ENCODE measurements at regions not wholly inside any gene's neighbourhood (a gene's known extent, or its start where the extent isn't known, plus 50 kb on each side); places are given as distances from the start of the nearest gene placed in this dataset.

- DNase-seq: no peak
These were observed 254.7 kb upstream of the MKI67 start for GRCh38 chr10:128380946-128381345.

DNA sequence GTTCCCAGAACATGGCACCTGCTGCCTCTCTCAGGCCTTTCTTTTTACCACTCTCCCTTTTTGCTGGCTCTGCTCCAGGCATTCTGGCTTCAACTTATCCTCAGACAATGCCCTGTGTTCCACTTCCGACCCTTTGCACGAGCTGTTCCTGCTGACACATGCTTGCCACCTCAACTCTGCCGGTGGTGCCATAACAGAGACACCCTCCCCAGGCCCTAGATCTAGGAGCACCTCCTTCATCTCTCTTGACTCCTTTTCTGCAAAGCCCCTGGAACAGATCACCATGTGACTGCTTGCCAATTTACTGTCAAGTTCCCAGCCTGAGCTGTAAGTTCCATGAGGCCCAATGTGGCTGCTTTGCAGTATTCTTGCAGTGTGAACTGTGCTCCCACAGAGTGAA, 256.0 kb upstream of the MKI67 start:
- no peak for DNase-seq

- no peak for DNase-seq
These were observed 258.6 kb upstream of the MKI67 start for GRCh38 chr10:128384831-128385230.

DNA sequence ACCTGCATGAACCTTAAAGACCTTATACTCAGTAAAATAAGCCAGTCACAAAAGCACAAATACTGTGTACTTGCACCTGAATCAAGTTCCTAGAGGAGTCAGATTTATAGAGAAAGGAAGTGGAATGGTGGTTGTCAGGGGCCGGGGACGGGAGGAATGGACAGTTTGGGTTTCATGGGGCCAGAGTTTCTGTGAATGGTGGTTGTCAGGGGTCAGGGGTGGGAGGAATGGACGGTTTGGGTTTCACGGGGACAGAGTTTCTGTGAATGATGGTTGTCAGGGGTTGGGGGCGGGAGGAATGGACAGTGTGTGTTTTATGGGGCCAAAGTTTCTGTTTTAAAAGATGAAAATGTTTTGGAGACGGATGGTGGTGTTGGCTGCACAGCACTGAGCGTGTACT, 260.0 kb upstream of the MKI67 start:
- DNase-seq: no peak

GRCh38 chr10:128386816-128387604, 260.8 kb upstream of the MKI67 start:
- DNase-seq: no peak

- DNase-seq: no peak
These were observed 264.4 kb upstream of the MKI67 start for GRCh38 chr10:128390596-128390995.

- DNase-seq: no peak
These were observed 267.3 kb upstream of the MKI67 start for GRCh38 chr10:128393546-128393945.

DNA sequence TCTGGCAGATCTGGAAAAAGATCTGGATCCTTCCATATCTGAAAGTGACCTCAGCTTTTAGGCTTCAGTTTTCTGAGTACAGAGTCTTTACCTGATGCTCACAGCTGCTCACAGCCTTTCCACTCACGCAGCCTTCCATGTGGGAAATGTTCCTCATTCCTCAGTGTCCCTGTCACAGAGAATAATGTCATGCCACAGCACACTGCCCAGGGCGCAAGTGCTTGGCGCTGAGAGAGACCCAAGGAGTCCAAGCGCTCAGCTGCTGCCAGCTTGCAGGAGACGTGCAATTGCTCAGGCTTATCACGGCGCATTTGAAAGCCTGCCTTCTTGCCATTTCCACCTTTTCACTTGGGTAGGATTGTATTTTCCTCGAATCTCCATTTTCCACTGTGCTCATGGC, 271.9 kb upstream of the MKI67 start:
- DNase-seq: no peak

DNA sequence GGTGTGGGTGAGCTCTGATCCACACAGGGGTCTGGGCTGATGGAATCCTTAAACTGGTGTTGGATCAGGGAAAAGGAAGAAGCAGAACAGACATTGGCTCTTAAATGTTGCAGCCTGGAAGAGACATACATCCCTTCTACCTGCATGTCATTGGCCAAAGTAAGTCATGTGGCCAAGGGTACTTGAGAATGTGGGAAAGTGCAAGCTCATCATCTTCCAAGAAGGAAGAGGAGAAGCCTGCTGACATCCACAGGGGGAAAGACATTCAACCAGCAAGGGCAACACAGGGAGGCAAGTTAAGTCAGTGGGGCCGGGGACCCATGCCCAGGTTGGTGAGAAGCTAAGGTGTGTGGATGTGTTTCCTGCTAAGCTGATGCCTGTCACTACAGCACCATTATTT, 272.8 kb upstream of the MKI67 start:
- DNase-seq: no peak

- no peak for DNase-seq
These were observed 274.3 kb upstream of the MKI67 start for GRCh38 chr10:128400564-128400963.

DNA sequence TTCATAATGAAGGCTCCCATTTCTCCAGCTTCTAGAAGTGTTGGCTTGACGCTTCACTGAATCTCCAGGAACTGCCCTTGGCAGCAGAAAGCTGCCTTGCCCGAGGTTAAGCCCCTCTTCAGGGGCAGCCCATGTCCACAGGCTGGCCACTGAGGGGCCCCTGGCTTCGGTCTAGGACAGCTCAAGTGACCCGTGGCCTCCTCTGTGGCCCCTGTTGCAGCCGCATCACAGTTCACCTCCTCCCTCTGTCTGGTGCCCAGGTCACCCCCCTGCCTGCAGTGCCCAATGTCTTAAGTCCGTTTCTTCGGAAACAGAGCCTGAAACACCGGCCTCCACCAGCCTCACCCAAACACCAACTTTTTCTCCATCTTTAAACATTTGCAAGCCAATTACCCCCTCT, 279.2 kb upstream of the MKI67 start:
- DNase-seq: no peak

GRCh38 chr10:128411643-128412042, 285.4 kb upstream of the MKI67 start:
- no peak for DNase-seq

GRCh38 chr10:128414568-128414967, 288.3 kb upstream of the MKI67 start:
- no peak for DNase-seq

GRCh38 chr10:128416231-128416630, 290.0 kb upstream of the MKI67 start:
- DNase-seq: no peak

DNA sequence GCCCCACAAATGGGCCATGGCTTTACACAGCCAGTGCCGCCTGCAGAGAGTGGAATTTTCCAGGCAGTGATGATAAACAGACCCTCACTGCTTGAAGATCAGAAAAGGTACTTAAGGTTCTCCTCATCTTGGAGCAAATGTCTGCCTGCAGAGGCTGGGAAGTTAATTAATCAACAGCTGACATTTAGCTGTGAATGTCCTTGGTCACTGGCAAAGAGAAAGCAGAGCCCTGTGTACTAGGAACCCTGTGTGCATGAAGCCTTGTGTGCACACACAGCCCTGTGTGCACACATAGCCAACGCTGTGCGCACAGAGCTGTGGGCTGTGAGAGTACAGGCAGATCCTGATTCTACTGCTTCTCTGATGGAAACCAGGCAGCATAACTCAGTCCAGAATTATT, 291.6 kb upstream of the MKI67 start:
- no peak for DNase-seq

DNA sequence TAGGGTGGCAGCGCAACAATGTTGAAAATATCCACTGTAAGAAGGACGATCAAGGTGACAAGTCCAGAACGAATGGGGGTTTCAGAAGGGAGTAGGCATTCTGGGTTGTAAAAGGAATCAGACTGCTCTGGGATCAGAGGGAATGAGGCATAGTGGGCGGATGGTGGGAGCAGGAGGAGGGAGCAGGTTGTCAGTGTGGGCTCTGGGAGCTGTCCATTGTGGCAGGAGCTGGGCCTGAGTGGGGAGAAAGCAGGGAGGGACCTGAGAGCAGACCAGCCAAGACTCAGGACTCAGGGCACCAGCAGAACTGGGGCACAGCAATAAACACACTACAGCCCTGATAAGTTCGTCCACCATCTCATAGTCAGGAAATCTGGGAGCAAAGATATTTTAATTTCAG, 292.6 kb upstream of the MKI67 start:
- no peak for DNase-seq

- no peak for DNase-seq
These were observed 293.3 kb upstream of the MKI67 start for GRCh38 chr10:128419466-128420019.

GRCh38 chr10:128420623-128421022, 294.4 kb upstream of the MKI67 start:
- no peak for DNase-seq

GRCh38 chr10:128421371-128422160, 295.3 kb upstream of the MKI67 start:
- DNase-seq: no peak

DNA sequence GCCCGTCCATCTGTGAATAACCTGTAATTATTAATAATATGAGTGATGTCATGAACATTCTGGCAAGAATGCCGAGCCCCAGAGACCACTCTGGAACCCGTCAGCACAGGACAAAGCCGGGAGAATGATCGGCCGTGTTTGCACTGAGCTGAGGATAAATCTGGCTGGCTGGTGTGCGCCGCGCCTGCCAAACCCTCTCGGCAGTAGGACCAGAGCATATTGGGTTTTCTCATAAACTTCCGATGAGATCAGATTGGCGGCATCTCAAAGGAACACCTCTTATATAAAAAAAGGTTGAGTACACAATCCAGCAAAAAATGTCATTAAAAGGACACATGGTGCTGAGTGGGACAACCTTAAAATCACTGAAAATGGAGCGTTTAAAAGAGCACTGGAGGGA, 296.0 kb upstream of the MKI67 start:
- no peak for DNase-seq

DNA sequence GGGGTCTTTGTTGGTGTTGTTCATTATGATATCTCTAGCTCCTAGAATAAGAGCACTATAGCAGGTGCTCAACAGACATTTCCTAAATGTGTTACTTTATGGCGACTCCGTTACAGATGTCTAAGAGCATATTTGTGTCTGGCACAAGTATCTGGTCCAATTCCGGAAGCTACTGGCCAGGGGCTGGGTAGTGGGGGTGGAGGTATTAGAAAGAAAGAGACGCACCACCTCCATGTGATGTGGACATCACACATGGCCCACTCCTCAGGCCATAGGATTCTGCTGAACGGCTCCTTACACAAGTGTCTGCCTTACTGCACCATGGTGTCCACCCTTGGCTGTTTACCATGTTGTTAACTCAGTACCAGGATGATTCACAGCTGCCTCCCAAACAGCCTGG, 296.8 kb upstream of the MKI67 start:
- DNase-seq: no peak

DNA sequence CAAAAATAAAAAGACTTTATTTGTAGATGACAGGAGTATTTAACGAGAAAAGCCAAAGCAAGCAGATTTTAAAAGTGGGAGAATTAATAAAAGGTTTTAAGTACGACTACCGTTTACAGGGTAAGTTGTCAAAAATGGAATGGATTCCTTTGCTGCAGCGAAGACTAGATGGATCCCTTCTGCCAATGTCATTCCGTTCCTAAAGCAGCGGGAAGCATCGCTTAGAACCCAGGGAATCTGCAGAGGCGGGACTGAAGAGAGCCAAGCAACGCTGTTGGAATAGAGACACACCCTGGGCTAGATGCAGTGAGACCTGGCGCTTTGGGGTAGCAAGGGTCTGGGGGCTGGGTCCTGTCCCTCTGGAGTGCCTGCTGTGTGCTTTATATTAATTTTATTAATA, 303.1 kb upstream of the MKI67 start:
- no peak for DNase-seq

- DNase-seq: no peak
These were observed 303.8 kb upstream of the MKI67 start for GRCh38 chr10:128429835-128430513.

- no peak for DNase-seq
These were observed 304.9 kb upstream of the MKI67 start for GRCh38 chr10:128431083-128431482.
